Karpas-422 (cell line): ENCODE measurements at regions not wholly inside any gene's neighbourhood (a gene's known extent, or its start where the extent isn't known, plus 50 kb on each side); places are given as distances from the start of the nearest gene placed in this dataset.
"Not testable (repeated sequence)": the region's sequence is repeated elsewhere in the genome, so short reads cannot be mapped to it uniquely, and the experiment has no call there.

ENCODE experiments used
- DNase-seq: peaks from one replicate; pipeline ENCODE4 v3.0.0-alpha.2; 2015
- H2AFZ ChIP-seq: fragments of 200-600 bp; sonication (generic); 2 replicates; pipeline ENCODE4 v1.6.1; 2014; ENCODE audit warnings: antibody characterized with exemption, low read length, mixed read lengths
- H3K27ac ChIP-seq: fragments of 200-600 bp; sonication (generic); 2 replicates; pipeline ENCODE4 v1.5.1; 2014; ENCODE audit warnings: mild to moderate bottlenecking, low read length, moderate library complexity
- H3K27me3 ChIP-seq: fragments of 200-600 bp; sonication (generic); 2 replicates; pipeline ENCODE4 v1.6.1; 2014; ENCODE audit warnings: low read length, mixed read lengths
- H3K36me3 ChIP-seq: fragments of 200-600 bp; sonication (generic); 2 replicates; pipeline ENCODE4 v1.6.1; 2014; ENCODE audit warnings: low read length, mixed read lengths; ENCODE audit not compliant: insufficient read depth
- H3K4me1 ChIP-seq: fragments of 200-600 bp; sonication (generic); 2 replicates; pipeline ENCODE4 v1.6.1; 2014; ENCODE audit warnings: mild to moderate bottlenecking, low read length, mixed read lengths
- H3K4me2 ChIP-seq: fragments of 200-600 bp; sonication (generic); 2 replicates; pipeline ENCODE4 v1.6.1; 2014; ENCODE audit warnings: low read length, low read depth, mild to moderate bottlenecking; ENCODE audit not compliant: poor library complexity, severe bottlenecking
- H3K4me3 ChIP-seq: fragments of 200-600 bp; sonication (generic); 2 replicates; pipeline ENCODE4 v1.5.1; 2014; ENCODE audit warnings: mild to moderate bottlenecking, antibody characterized with exemption, low read length, mixed read lengths
- H3K79me2 ChIP-seq: fragments of 200-600 bp; sonication (generic); 2 replicates; pipeline ENCODE4 v1.6.1; 2014; ENCODE audit warnings: mild to moderate bottlenecking, low read length, mixed read lengths
- H3K9ac ChIP-seq: fragments of 200-600 bp; sonication (generic); 2 replicates; pipeline ENCODE4 v1.6.0; 2014; ENCODE audit warnings: low read length
- H3K9me2 ChIP-seq: fragments of 200-600 bp; sonication (generic), shearing (Covaris generic); replicated peaks from 2 replicates; pipeline ENCODE4 v1.6.0; 2014; ENCODE audit warnings: mild to moderate bottlenecking, low read length, moderate library complexity; ENCODE audit not compliant: insufficient read depth
- H3K9me3 ChIP-seq: fragments of 300-700, 200-600 bp; sonication (generic); 2 replicates; pipeline ENCODE4 v1.6.1; 2014; ENCODE audit warnings: low read length, mixed read lengths
- H4K20me1 ChIP-seq: fragments of 200-600 bp; sonication (generic); 2 replicates; pipeline ENCODE4 v1.6.1; 2014; ENCODE audit warnings: mild to moderate bottlenecking, antibody characterized with exemption, low read length, low read depth; ENCODE audit not compliant: insufficient read depth

GRCh38 chr13:108070925-108071324, 144.4 kb downstream of the LIG4 start:
- H3K4me3 ChIP-seq = no peak overlapping the region
- no peaks in the 10 kb centered on the region for H3K9me2 ChIP-seq
- H3K4me1 ChIP-seq = no peaks in the 10 kb centered on the region
- H3K4me2 ChIP-seq = no peak overlapping the region
- peaks cover 3% of the 10 kb centered on the region for H3K9me3 ChIP-seq
- no peak for DNase-seq
- no peaks in the 10 kb centered on the region for H3K36me3 ChIP-seq
- no peaks in the 10 kb centered on the region for H3K27me3 ChIP-seq
- no peaks in the 10 kb centered on the region for H3K79me2 ChIP-seq
- no peak overlapping the region for H3K27ac ChIP-seq
- H3K9ac ChIP-seq = no peak overlapping the region
- H2AFZ ChIP-seq = no peak overlapping the region
- H4K20me1 ChIP-seq = no peaks in the 10 kb centered on the region

- no peak for DNase-seq
- H3K36me3 ChIP-seq = no peaks in the 10 kb centered on the region
- H2AFZ ChIP-seq = no peak overlapping the region
These were observed 144.8 kb downstream of the LIG4 start for GRCh38 chr13:108070491-108070890.

GRCh38 chr13:108069521-108070210, 145.7 kb downstream of the LIG4 start:
- Histone ChIP-seq H3K27me3 (no peaks in the 10 kb centered on the region), H2AFZ (no peak overlapping the region), H3K9ac (no peak overlapping the region), H3K4me2 (no peak overlapping the region), H3K36me3 (no peaks in the 10 kb centered on the region), H3K4me3 (no peak overlapping the region), H3K27ac (no peak overlapping the region), H3K79me2 (no peaks in the 10 kb centered on the region), H3K9me2 (no peaks in the 10 kb centered on the region), H3K9me3 (no peaks in the 10 kb centered on the region; the same call in none of the 2 replicates), H4K20me1 (no peaks in the 10 kb centered on the region), H3K4me1 (no peaks in the 10 kb centered on the region)
- no peak for DNase-seq

More at GRCh38 chr13:108070491-108070890, 144.8 kb downstream of the LIG4 start:
- Histone ChIP-seq H3K27me3 (no peaks in the 10 kb centered on the region), H3K9me3 (peaks cover 3% of the 10 kb centered on the region), H4K20me1 (no peaks in the 10 kb centered on the region), H3K9ac (no peak overlapping the region), H3K4me1 (no peaks in the 10 kb centered on the region), H3K9me2 (no peaks in the 10 kb centered on the region), H3K4me3 (no peak overlapping the region), H3K27ac (no peak overlapping the region), H3K79me2 (no peaks in the 10 kb centered on the region), H3K4me2 (no peak overlapping the region)

- H3K4me3 ChIP-seq, H2AFZ ChIP-seq, H3K9me2 ChIP-seq, H3K9ac ChIP-seq, H3K4me1 ChIP-seq, H3K4me2 ChIP-seq, H3K79me2 ChIP-seq, H3K9me3 ChIP-seq, H3K27me3 ChIP-seq, H3K27ac ChIP-seq, H3K36me3 ChIP-seq, DNase-seq, H4K20me1 ChIP-seq: not testable (repeated sequence)
These were observed 151.0 kb downstream of the LIG4 start for GRCh38 chr13:108064372-108064771.

GRCh38 chr13:108060111-108060510, 155.2 kb downstream of the LIG4 start:
- Histone ChIP-seq H3K27ac (no peak overlapping the region), H3K79me2 (no peaks in the 10 kb centered on the region), H3K4me1 (no peaks in the 10 kb centered on the region), H3K9me3 (peaks cover 13% of the 10 kb centered on the region), H3K9ac (no peak overlapping the region), H3K27me3 (no peaks in the 10 kb centered on the region), H2AFZ (no peak overlapping the region), H3K36me3 (no peaks in the 10 kb centered on the region), H3K9me2 (no peaks in the 10 kb centered on the region), H3K4me3 (no peak overlapping the region), H3K4me2 (no peak overlapping the region), H4K20me1 (no peaks in the 10 kb centered on the region)
- no peak for DNase-seq

GRCh38 chr13:108056278-108056677, 159.1 kb downstream of the LIG4 start:
- no peak overlapping the region for H2AFZ ChIP-seq
- no peaks in the 10 kb centered on the region for H3K27me3 ChIP-seq
- H3K9ac ChIP-seq = no peak overlapping the region
- no peak for DNase-seq
- H3K9me3 ChIP-seq = peaks cover 23% of the 10 kb centered on the region
- H3K4me1 ChIP-seq = no peaks in the 10 kb centered on the region
- H4K20me1 ChIP-seq = no peaks in the 10 kb centered on the region
- H3K36me3 ChIP-seq = no peaks in the 10 kb centered on the region
- no peak overlapping the region for H3K4me2 ChIP-seq
- H3K9me2 ChIP-seq = no peaks in the 10 kb centered on the region
- no peaks in the 10 kb centered on the region for H3K79me2 ChIP-seq
- no peak overlapping the region for H3K4me3 ChIP-seq
- H3K27ac ChIP-seq = no peak overlapping the region

- no peaks in the 10 kb centered on the region for H3K36me3 ChIP-seq
- H3K4me1 ChIP-seq = no peaks in the 10 kb centered on the region
- H3K27ac ChIP-seq = no peak overlapping the region
- no peaks in the 10 kb centered on the region for H3K9me2 ChIP-seq
- H2AFZ ChIP-seq = no peak overlapping the region
- H4K20me1 ChIP-seq = no peaks in the 10 kb centered on the region
- H3K4me2 ChIP-seq = no peak overlapping the region
- no peaks in the 10 kb centered on the region for H3K27me3 ChIP-seq
- H3K9me3 ChIP-seq = peaks cover 13% of the 10 kb centered on the region
- DNase-seq = no peak
- no peak overlapping the region for H3K4me3 ChIP-seq
- no peak overlapping the region for H3K9ac ChIP-seq
- no peaks in the 10 kb centered on the region for H3K79me2 ChIP-seq
These were observed 166.1 kb downstream of the LIG4 start for GRCh38 chr13:108049211-108049610.

- Histone ChIP-seq H3K27me3 (no peaks in the 10 kb centered on the region), H3K9me3 (no peaks in the 10 kb centered on the region; the same call in 1 of the 2 replicates)
These were observed 170.4 kb downstream of the LIG4 start for GRCh38 chr13:108044954-108045353.

More at GRCh38 chr13:108044954-108045353, 170.4 kb downstream of the LIG4 start:
- Histone ChIP-seq H2AFZ (no peak overlapping the region), H3K27ac (no peak overlapping the region), H3K9me2 (no peaks in the 10 kb centered on the region), H3K4me2 (no peak overlapping the region), H3K36me3 (no peaks in the 10 kb centered on the region), H4K20me1 (no peaks in the 10 kb centered on the region), H3K79me2 (no peaks in the 10 kb centered on the region), H3K9ac (no peak overlapping the region), H3K4me3 (no peak overlapping the region), H3K4me1 (no peaks in the 10 kb centered on the region)
- no peak for DNase-seq
